Thyroid gland (tissue), 4 donors: ENCODE measurements at regions not wholly inside any gene's neighbourhood (a gene's known extent, or its start where the extent isn't known, plus 50 kb on each side); places are given as distances from the start of the nearest gene placed in this dataset.

Experiments used
- CTCF ChIP-seq, 6 experiments: fragments of 200-600 bp in 3 of 6; fragments of 450-650 bp in 3 of 6; sonication (generic) in 3 of 6; IDR thresholded peaks; one replicate each; pipeline ENCODE4 v1.5.1; 2016 to 2019; ENCODE audit warnings: antibody characterized with exemption in 6 of 6, mild to moderate bottlenecking in 2 of 6, inconsistent platforms in 1 of 6, moderate library complexity in 1 of 6
- POLR2A ChIP-seq, 2 donors: fragments of 450-650 bp; IDR thresholded peaks; one replicate each; pipeline ENCODE4 v1.6.1; 2017; ENCODE audit warnings: antibody characterized with exemption in 2 of 2, mild to moderate bottlenecking in 2 of 2, moderate library complexity in 1 of 2

- TF ChIP-seq CTCF (IDR thresholded peaks at IDR 0.05) = no peak
- TF ChIP-seq POLR2A (IDR thresholded peaks at IDR 0.05) = no peak
Measured at GRCh38 chr11:81072273-81072672, 1631.4 kb upstream of the TENM4 start.
